NCI-H1048 (cell line): ENCODE measurements at regions not wholly inside any gene's neighbourhood (a gene's known extent, or its start where the extent isn't known, plus 50 kb on each side); places are given as distances from the start of the nearest gene placed in this dataset.

ENCODE experiments used
- DNase-seq: peaks from one replicate; lab custom pipeline; 2025; lab: John Stamatoyannopoulos, UW

GRCh38 chr1:79693441-79694114 lies 687.0 kb upstream of the ADGRL4 start:
- DNase-seq, result no peak

- DNase-seq, result no peak
These were observed 686.0 kb upstream of the ADGRL4 start for GRCh38 chr1:79692519-79692918.

- no peak for DNase-seq
These were observed 682.4 kb upstream of the ADGRL4 start for GRCh38 chr1:79688932-79689331.

- no peak for DNase-seq
These were observed 676.9 kb upstream of the ADGRL4 start for GRCh38 chr1:79683420-79683819.

GRCh38 chr1:79682478-79682877 lies 675.9 kb upstream of the ADGRL4 start:
- no peak for DNase-seq

- DNase-seq, result no peak
These were observed 674.9 kb upstream of the ADGRL4 start for GRCh38 chr1:79681382-79681781.

GRCh38 chr1:79679916-79680315 lies 673.4 kb upstream of the ADGRL4 start:
- no peak for DNase-seq

GRCh38 chr1:79667848-79668696 lies 661.5 kb upstream of the ADGRL4 start:
- DNase-seq, result no peak

- DNase-seq, result no peak
These were observed 660.6 kb upstream of the ADGRL4 start for GRCh38 chr1:79667166-79667565.

- no peak for DNase-seq
These were observed 657.4 kb upstream of the ADGRL4 start for GRCh38 chr1:79663916-79664315.

- no peak for DNase-seq
These were observed 656.1 kb upstream of the ADGRL4 start for GRCh38 chr1:79662596-79662995.

GRCh38 chr1:79660129-79660528 lies 653.6 kb upstream of the ADGRL4 start:
- no peak for DNase-seq

GRCh38 chr1:79657951-79658658 lies 651.6 kb upstream of the ADGRL4 start:
- no peak for DNase-seq

GRCh38 chr1:79655876-79656275 lies 649.3 kb upstream of the ADGRL4 start:
- DNase-seq, result no peak

- no peak for DNase-seq
These were observed 645.9 kb upstream of the ADGRL4 start for GRCh38 chr1:79652426-79652825.

GRCh38 chr1:79648126-79648525 lies 641.6 kb upstream of the ADGRL4 start:
- DNase-seq, result no peak

- no peak for DNase-seq
These were observed 640.4 kb upstream of the ADGRL4 start for GRCh38 chr1:79646880-79647279.

- no peak for DNase-seq
These were observed 631.9 kb upstream of the ADGRL4 start for GRCh38 chr1:79638382-79638781.

GRCh38 chr1:79633456-79633855 lies 626.9 kb upstream of the ADGRL4 start:
- DNase-seq, result no peak

GRCh38 chr1:79629414-79629813 lies 622.9 kb upstream of the ADGRL4 start:
- DNase-seq, result no peak

- no peak for DNase-seq
These were observed 611.2 kb upstream of the ADGRL4 start for GRCh38 chr1:79617777-79618176.

GRCh38 chr1:79614762-79615161 lies 608.2 kb upstream of the ADGRL4 start:
- DNase-seq, result no peak

GRCh38 chr1:79614106-79614505 lies 607.6 kb upstream of the ADGRL4 start:
- no peak for DNase-seq
